Epithelial cell of esophagus (primary cell): ENCODE measurements at regions not wholly inside any gene's neighbourhood (a gene's known extent, or its start where the extent isn't known, plus 50 kb on each side); places are given as distances from the start of the nearest gene placed in this dataset.
"Not testable (repeated sequence)": the region's sequence is repeated elsewhere in the genome, so short reads cannot be mapped to it uniquely, and the experiment has no call there.

Experiments used
- DNase-seq: peaks from one replicate; pipeline ENCODE4 v3.0.0; 2010; ENCODE audit warnings: low read depth
- H3K4me3 ChIP-seq: 2 replicates; pipeline ENCODE4 v1.5.1; 2011; ENCODE audit warnings: mild to moderate bottlenecking, low read length, control low read depth
- CTCF ChIP-seq: IDR thresholded peaks from 2 replicates; pipeline ENCODE4 v1.5.1; 2011; ENCODE audit warnings: low read depth, mild to moderate bottlenecking, low read length, control low read depth, inconsistent platforms; ENCODE audit not compliant: insufficient read depth; ENCODE audit errors: missing control alignments

DNA sequence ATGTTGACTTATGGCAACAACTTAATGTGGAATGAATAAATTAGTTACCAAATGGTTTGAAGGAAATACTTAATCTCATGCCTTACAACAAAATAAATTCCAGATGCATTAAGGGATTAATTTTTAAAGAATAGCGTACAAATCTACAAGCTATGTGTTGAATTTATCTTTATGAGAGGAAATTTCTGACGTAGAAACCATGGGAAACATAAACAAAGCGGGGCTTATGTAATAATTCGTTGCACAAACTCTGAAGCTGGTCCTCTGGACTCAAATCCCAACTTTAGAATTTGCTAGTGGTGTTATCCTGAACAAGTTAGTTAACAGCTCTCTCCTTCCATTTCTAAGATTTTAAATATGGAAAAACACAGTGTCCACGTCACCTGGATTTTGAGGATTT, 137.4 kb upstream of the CALCR start:
- no peak for TF ChIP-seq CTCF
- DNase-seq: no peak
- H3K4me3 ChIP-seq: no peak overlapping the region

GRCh38 chr7:93708255-93708654, 133.7 kb upstream of the CALCR start:
- DNase-seq, H3K4me3 ChIP-seq: not testable (repeated sequence)

GRCh38 chr7:93707249-93707648, 132.7 kb upstream of the CALCR start:
- DNase-seq: no peak
- no peak overlapping the region for H3K4me3 ChIP-seq
- TF ChIP-seq CTCF: no peak

DNA sequence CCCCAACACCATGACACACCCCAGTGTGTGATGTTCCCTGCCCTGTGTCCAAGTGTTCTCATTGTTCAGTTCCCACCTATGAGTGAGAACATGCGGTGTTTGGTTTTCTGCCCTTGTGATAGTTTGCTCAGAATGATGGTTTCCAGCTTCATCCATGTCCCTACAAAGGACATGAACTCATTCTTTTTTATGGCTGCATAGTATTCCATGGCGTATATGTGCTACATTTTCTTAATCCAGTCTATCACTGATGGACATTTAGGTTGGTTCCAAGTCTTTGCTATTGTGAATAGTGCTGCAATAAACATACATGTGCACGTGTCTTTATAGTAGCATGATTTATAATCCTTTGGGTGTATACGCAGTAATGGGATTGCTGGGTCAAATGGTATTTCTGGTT, 131.6 kb upstream of the CALCR start:
- DNase-seq, H3K4me3 ChIP-seq: not testable (repeated sequence)

DNA sequence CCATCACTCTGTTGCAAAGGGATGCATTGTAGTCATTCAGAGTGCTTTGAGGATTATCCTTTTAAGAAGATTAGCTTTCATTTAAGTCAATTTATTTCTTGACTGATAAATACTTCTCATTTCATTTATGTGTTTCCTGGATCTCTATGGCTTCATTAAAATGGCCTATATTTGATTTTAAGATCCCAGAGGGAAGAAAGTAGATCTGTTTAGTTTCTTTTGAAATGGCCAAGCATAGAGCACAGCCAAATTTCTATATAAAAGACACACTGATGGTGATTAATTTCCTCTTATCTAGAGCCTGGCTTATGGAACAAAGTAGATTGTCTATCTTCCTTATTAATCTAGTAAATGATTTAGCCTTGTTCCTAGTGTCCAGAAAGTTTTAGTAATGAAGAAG, 129.7 kb upstream of the CALCR start:
- no peak for DNase-seq
- TF ChIP-seq CTCF: no peak
- H3K4me3 ChIP-seq: no peak overlapping the region

- no peak for DNase-seq
- TF ChIP-seq CTCF: no peak
- no peak overlapping the region for H3K4me3 ChIP-seq
Measured at GRCh38 chr7:93697901-93698300, 123.4 kb upstream of the CALCR start.

GRCh38 chr7:93693796-93694195, 119.3 kb upstream of the CALCR start:
- no peak for DNase-seq
- TF ChIP-seq CTCF: no peak
- no peak overlapping the region for H3K4me3 ChIP-seq

- no peak overlapping the region for H3K4me3 ChIP-seq
- no peak for DNase-seq
- TF ChIP-seq CTCF: no peak
Measured at GRCh38 chr7:93690021-93690420, 115.5 kb upstream of the CALCR start.
